Caco-2 (cell line): ENCODE measurements at regions not wholly inside any gene's neighbourhood (a gene's known extent, or its start where the extent isn't known, plus 50 kb on each side); places are given as distances from the start of the nearest gene placed in this dataset.

Experiments used
- BruUV-seq: library from RNA; stranded (reverse); fragments of 400-500 nt; replicated peaks from 2 replicates; lab custom pipeline; 2021; lab: Mats Ljungman, UMichigan
- CTCF ChIA-PET: fragments of 300-600 bp; sonication (Branson Sonifier 250); formaldehyde crosslinking; loops from one replicate; lab custom pipeline; 2022; ENCODE audit warnings: antibody characterized with exemption; lab: Charles Lee
- POLR2A ChIA-PET: fragments of 300-600 bp; sonication (Branson Sonifier 250); formaldehyde crosslinking; loops from one replicate; lab custom pipeline; 2022; ENCODE audit warnings: antibody characterized with exemption; lab: Charles Lee
- DNase-seq, 2 experiments: peaks; one replicate each; pipeline versions ENCODE4 v3.0.0 to v3.0.0-alpha.2; 2020 to 2022
- H3K27me3 ChIP-seq: replicated peaks from 2 replicates; pipeline ENCODE4 v1.6.0; 2011; ENCODE audit warnings: low read length; ENCODE audit not compliant: control insufficient read depth, insufficient read depth
- H3K36me3 ChIP-seq: 2 replicates; pipeline ENCODE4 v1.5.1; 2011; ENCODE audit warnings: low read length; ENCODE audit not compliant: control insufficient read depth, insufficient read depth
- H3K4me1 ChIP-seq: fragments of 250-450 bp; sonication (Bioruptor Pico); 2 replicates; pipeline ENCODE4 v1.5.1; 2020; ENCODE audit warnings: mild to moderate bottlenecking
- H3K4me3 ChIP-seq: 2 replicates; pipeline ENCODE4 v1.5.1; 2011; ENCODE audit warnings: low read depth, mild to moderate bottlenecking, control low read depth, low read length
- H3K9me3 ChIP-seq: fragments of 250-450 bp; sonication (Bioruptor Pico); 2 replicates; pipeline ENCODE4 v1.5.1; 2020; ENCODE audit warnings: mild to moderate bottlenecking, moderate library complexity
- H3K27ac Mint-ChIP-seq: one replicate; pipeline ENCODE4 v1.8.0; 2022; ENCODE audit warnings: mixed read lengths; ENCODE audit not compliant: unreplicated experiment
- H3K27me3 Mint-ChIP-seq: one replicate; pipeline ENCODE4 v1.8.0; 2022; ENCODE audit warnings: mixed read lengths; ENCODE audit not compliant: insufficient read depth, unreplicated experiment
- H3K36me3 Mint-ChIP-seq: one replicate; pipeline ENCODE4 v1.8.0; 2022; ENCODE audit warnings: mild to moderate bottlenecking, mixed read lengths; ENCODE audit not compliant: insufficient read depth, unreplicated experiment
- H3K4me1 Mint-ChIP-seq: one replicate; pipeline ENCODE4 v1.8.0; 2022; ENCODE audit warnings: low read depth, mixed read lengths; ENCODE audit not compliant: unreplicated experiment
- H3K4me3 Mint-ChIP-seq: one replicate; pipeline ENCODE4 v1.8.0; 2022; ENCODE audit warnings: mild to moderate bottlenecking, moderate library complexity, mixed read lengths; ENCODE audit not compliant: unreplicated experiment
- H3K9me3 Mint-ChIP-seq: one replicate; pipeline ENCODE4 v1.8.0; 2022; ENCODE audit warnings: mixed read lengths; ENCODE audit not compliant: unreplicated experiment
- intact Hi-C: fragments of 100-400 bp; cut with micrococcal nuclease; formaldehyde crosslinking; loops from one replicate; pipeline ENCODE4 v1.10.0; 2022; ENCODE audit not compliant: unreplicated experiment
- TF ChIP-seq, protein P1 (sequence below), 2 experiments: fragments of 200-600 bp in 1 of 2; IDR thresholded peaks; 1 replicate in 1 of 2; 2 replicates in 1 of 2; pipeline versions ENCODE4 v1.5.1 to v1.8.0; 2011 to 2022; ENCODE audit warnings: antibody characterized with exemption in 1 of 2, control low read depth in 1 of 2, inconsistent platforms in 1 of 2, low read depth in 1 of 2, low read length in 1 of 2, mild to moderate bottlenecking in 1 of 2, moderate library complexity in 1 of 2; ENCODE audit not compliant: insufficient read depth in 1 of 2, severe bottlenecking in 1 of 2, unreplicated experiment in 1 of 2

DNA sequence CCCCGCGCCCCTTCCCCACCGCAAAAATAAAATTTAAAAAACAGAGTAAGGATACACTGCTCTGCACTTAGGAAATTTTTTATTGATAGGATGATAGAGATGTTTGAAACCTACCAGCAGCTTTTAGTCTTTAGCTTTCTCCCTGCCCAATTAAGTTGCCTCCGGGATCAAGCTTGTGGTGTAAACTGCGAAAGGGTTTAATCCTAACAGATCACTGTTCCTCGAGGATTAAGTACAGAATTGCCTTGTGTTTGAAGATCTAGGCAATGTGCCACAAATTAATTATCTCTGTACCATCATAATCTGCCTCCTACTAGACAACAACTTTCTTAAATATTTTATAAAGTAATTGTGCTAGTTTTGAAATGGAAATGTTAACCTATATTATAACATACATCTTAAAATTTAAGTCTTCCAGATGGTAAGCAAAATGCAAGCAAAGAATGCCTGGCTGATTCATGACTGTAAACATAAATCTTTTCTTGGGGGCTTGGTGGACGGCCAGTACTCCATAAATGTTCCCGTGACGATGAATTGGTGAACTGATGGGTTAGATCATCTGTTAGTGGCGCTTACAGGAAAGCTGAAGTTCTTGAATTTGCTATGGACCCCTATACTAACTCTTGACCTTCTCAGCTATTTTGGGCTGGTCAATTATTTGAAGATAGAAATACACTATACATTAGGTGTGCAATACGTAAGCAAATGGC, 58.0 kb upstream of the ARHGAP18 start:
- Mint-ChIP-seq H3K4me1 (no peaks in the 10 kb centered on the region), H3K4me3 (peak overlapping the region; percentile 87), H3K27ac (no peak overlapping the region), H3K27me3 (no peaks in the 10 kb centered on the region), H3K9me3 (no peaks in the 10 kb centered on the region), H3K36me3 (no peaks in the 10 kb centered on the region)
- Histone ChIP-seq H3K27me3 (no peaks in the 10 kb centered on the region), H3K4me3 (peak overlapping the region; percentile 55), H3K36me3 (no peaks in the 10 kb centered on the region), H3K4me1 (peaks cover 11% of the 10 kb centered on the region), H3K9me3 (no peaks in the 10 kb centered on the region)
- no peak for DNase-seq
- BruUV-seq, result no TSS peak
- intact Hi-C loops, result loop anchor here (5.0 kb wide), 1 partner anchor 169 kb away; no protein-coding TSS in a partner anchor
- TF ChIP-seq, protein P1, sequence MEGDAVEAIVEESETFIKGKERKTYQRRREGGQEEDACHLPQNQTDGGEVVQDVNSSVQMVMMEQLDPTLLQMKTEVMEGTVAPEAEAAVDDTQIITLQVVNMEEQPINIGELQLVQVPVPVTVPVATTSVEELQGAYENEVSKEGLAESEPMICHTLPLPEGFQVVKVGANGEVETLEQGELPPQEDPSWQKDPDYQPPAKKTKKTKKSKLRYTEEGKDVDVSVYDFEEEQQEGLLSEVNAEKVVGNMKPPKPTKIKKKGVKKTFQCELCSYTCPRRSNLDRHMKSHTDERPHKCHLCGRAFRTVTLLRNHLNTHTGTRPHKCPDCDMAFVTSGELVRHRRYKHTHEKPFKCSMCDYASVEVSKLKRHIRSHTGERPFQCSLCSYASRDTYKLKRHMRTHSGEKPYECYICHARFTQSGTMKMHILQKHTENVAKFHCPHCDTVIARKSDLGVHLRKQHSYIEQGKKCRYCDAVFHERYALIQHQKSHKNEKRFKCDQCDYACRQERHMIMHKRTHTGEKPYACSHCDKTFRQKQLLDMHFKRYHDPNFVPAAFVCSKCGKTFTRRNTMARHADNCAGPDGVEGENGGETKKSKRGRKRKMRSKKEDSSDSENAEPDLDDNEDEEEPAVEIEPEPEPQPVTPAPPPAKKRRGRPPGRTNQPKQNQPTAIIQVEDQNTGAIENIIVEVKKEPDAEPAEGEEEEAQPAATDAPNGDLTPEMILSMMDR (IDR thresholded peaks at IDR 0.05; ENCODE audit: insufficient read depth in 1 of 2, low read depth in 1 of 2, low read length in 1 of 2, severe bottlenecking in 1 of 2, unreplicated experiment in 1 of 2), result no peak
- ChIA-PET POLR2A (no interaction called here), CTCF (no interaction called here)

DNA sequence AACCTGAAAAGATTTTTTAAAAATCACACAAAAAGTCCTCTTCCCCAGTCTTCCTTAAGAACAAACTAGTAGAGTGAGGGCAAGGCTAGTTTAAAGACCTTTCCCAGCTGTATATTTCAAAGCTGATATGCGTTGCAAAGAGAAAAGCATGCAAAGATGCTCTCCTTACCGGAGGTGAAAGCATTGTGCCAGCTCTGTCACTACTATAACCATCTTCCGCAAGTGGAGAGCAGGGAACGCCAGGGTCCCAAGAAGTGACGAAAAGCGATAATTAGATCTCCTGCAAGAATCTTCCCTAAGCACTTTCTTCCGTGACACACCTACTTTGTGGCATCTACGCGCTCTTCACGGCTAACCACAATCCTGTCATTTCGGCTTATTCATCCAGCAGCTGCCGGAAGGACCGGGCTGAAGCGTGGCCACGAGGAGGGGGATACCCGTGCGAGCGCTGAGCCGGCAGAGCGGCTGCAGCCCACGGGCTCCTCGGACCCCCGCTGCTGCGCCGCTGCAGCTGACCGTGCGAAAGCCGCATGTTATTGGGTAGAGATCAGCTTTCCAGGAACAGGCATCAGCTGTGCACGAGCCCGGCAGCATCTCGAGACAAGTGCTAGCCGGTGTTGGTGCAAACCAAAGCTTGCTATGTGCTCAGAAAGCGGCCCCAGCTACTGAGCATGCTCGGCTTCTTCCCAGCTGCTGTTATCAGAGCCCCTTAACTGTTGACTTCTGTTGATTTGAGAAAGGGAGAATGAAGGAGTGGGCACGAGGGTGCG, 57.2 kb upstream of the ARHGAP18 start:
- no TSS peak for BruUV-seq
- CTCF ChIA-PET, result interaction anchor here (0.5 kb wide), 1 partner anchor 57 kb away, joined by 3 read pairs; no protein-coding TSS in a partner anchor
- intact Hi-C loops, result loop anchor here (5.0 kb wide), 1 partner anchor 170 kb away; no protein-coding TSS in a partner anchor
- peak; percentile 14 to 43 for DNase-seq
- peak overlapping the region; percentile 55 for H3K4me3 ChIP-seq
- H3K4me1 ChIP-seq, result peaks cover 11% of the 10 kb centered on the region
- no peaks in the 10 kb centered on the region for H3K9me3 ChIP-seq
- Mint-ChIP-seq H3K27ac (peak overlapping the region; percentile 42), H3K9me3 (no peaks in the 10 kb centered on the region), H3K4me3 (peak overlapping the region; percentile 87), H3K4me1 (no peaks in the 10 kb centered on the region), H3K27me3 (no peaks in the 10 kb centered on the region), H3K36me3 (no peaks in the 10 kb centered on the region)
- no peaks in the 10 kb centered on the region for H3K27me3 ChIP-seq
- H3K36me3 ChIP-seq, result no peaks in the 10 kb centered on the region
- TF ChIP-seq, protein P1 (IDR thresholded peaks at IDR 0.05; ENCODE audit: insufficient read depth in 1 of 2, low read depth in 1 of 2, low read length in 1 of 2, severe bottlenecking in 1 of 2, unreplicated experiment in 1 of 2), result no peak
- POLR2A ChIA-PET, result no interaction called here

DNA sequence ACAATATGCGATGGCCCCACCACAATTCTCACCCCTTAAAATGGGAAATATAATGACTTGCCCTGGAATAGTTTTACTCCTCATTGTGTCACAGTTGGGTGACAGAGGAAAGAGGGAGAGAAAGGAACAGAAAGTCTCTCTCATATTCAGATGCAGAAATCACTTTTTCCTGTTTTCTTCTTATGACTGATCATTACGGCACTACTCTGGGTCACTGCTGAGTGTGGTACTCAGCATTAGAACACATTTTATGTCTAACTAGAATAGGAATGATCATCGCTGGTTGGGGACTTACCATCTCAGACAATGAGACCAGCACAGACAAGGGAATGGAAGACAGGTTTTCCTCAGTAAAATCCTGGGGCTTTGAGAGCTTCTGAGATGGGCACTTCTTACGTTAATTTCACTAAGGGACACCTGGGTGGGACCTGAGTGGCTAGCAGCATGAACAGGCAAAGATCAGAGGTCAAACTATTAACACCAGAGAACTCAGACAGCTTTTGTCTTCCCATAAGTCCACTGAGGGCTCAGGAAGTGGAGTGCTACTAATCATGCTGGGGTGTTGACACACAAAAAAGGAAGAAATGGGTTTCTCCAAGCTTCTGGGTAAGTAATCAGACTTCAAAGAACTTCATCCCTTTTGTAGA, 54.9 kb upstream of the ARHGAP18 start:
- ChIA-PET CTCF (no interaction called here), POLR2A (no interaction called here)
- no peaks in the 10 kb centered on the region for H3K36me3 ChIP-seq
- DNase-seq, result no peak
- H3K4me1 ChIP-seq, result peaks cover 3% of the 10 kb centered on the region
- H3K27me3 ChIP-seq, result no peaks in the 10 kb centered on the region
- H3K9me3 ChIP-seq, result no peaks in the 10 kb centered on the region
- Mint-ChIP-seq H3K36me3 (no peaks in the 10 kb centered on the region), H3K9me3 (no peaks in the 10 kb centered on the region), H3K27ac (no peak overlapping the region), H3K4me1 (no peaks in the 10 kb centered on the region), H3K4me3 (no peak overlapping the region), H3K27me3 (no peaks in the 10 kb centered on the region)
- intact Hi-C loops, result loop anchor here (5.0 kb wide), 1 partner anchor 172 kb away; no protein-coding TSS in a partner anchor
- BruUV-seq, result no TSS peak
- TF ChIP-seq, protein P1 (IDR thresholded peaks at IDR 0.05; ENCODE audit: insufficient read depth in 1 of 2, low read depth in 1 of 2, low read length in 1 of 2, severe bottlenecking in 1 of 2, unreplicated experiment in 1 of 2), result no peak
- no peak overlapping the region for H3K4me3 ChIP-seq
